Large intestine (tissue), 3 donors: ENCODE measurements at regions not wholly inside any gene's neighbourhood (a gene's known extent, or its start where the extent isn't known, plus 50 kb on each side); places are given as distances from the start of the nearest gene placed in this dataset.
A peak's percentile ranks its signal among the peaks of the same experiment; 100 is the strongest.
"Not testable (repeated sequence)": the region's sequence is repeated elsewhere in the genome, so short reads cannot be mapped to it uniquely, and the experiment has no call there.

ENCODE experiments used
- DNase-seq, 2 donors: peaks; one replicate each; pipeline versions ENCODE4 v3.0.0 to v3.0.0-alpha.2; 2013
- H3K27ac ChIP-seq: one replicate; pipeline ENCODE4 v1.5.1; 2013; ENCODE audit warnings: low read length
- H3K27me3 ChIP-seq: 2 replicates; pipeline ENCODE4 v1.6.1; 2013; ENCODE audit warnings: low read length; ENCODE audit not compliant: control insufficient read depth, insufficient read depth
- H3K36me3 ChIP-seq: 2 replicates; pipeline ENCODE4 v1.6.1; 2013; ENCODE audit warnings: low read length; ENCODE audit not compliant: control insufficient read depth, insufficient read depth
- H3K4me1 ChIP-seq: one replicate; pipeline ENCODE4 v1.6.1; 2013; ENCODE audit warnings: low read length; ENCODE audit not compliant: control insufficient read depth, insufficient read depth
- H3K4me3 ChIP-seq: one replicate; pipeline ENCODE4 v1.5.1; 2013; ENCODE audit warnings: low read length
- H3K9me3 ChIP-seq: one replicate; pipeline ENCODE4 v1.6.1; 2013; ENCODE audit warnings: mild to moderate bottlenecking, low read depth, low read length, moderate library complexity; ENCODE audit not compliant: control insufficient read depth
- WGBS: methylation state at CpG from one replicate; pipeline ENCODE4 v1.1.5; 2013; ENCODE audit warnings: low lambda C conversion rate; ENCODE audit not compliant: insufficient coverage; 5-methylcytosine and 5-hydroxymethylcytosine counted together

- no peaks in the 10 kb centered on the region for H3K9me3 ChIP-seq
- no peak for DNase-seq
- no peaks in the 10 kb centered on the region for H3K36me3 ChIP-seq
- H3K4me1 ChIP-seq = no peaks in the 10 kb centered on the region
- no peaks in the 10 kb centered on the region for H3K27me3 ChIP-seq
- 76% methylated on average over 3 of the region's 4 CpGs for WGBS
- no peak overlapping the region for H3K27ac ChIP-seq
- no peak overlapping the region for H3K4me3 ChIP-seq
Observed at GRCh38 chr18:2218101-2218500, 353.2 kb downstream of the METTL4 start.

- no peak for DNase-seq
- no peaks in the 10 kb centered on the region for H3K9me3 ChIP-seq
- no peak overlapping the region for H3K27ac ChIP-seq
- no CpG with 5 or more reads among the region's 3 CpGs for WGBS
- no peaks in the 10 kb centered on the region for H3K36me3 ChIP-seq
- H3K4me1 ChIP-seq = no peaks in the 10 kb centered on the region
- H3K27me3 ChIP-seq = no peaks in the 10 kb centered on the region
- no peak overlapping the region for H3K4me3 ChIP-seq
Observed at GRCh38 chr18:2219706-2220105, 351.6 kb downstream of the METTL4 start.

- Histone ChIP-seq H3K27ac (peak overlapping the region; percentile 32), H3K4me1 (no peaks in the 10 kb centered on the region), H3K4me3 (no peak overlapping the region), H3K36me3 (no peaks in the 10 kb centered on the region), H3K9me3 (no peaks in the 10 kb centered on the region), H3K27me3 (no peaks in the 10 kb centered on the region)
- DNase-seq = peak; percentile 62 to 70
- 73% methylated on average over 3 of the region's 5 CpGs for WGBS
Observed at GRCh38 chr18:2222270-2223185, 348.8 kb downstream of the METTL4 start.

GRCh38 chr18:2223449-2223848, 347.9 kb downstream of the METTL4 start:
- no peak overlapping the region for H3K27ac ChIP-seq
- H3K9me3 ChIP-seq = no peaks in the 10 kb centered on the region
- H3K36me3 ChIP-seq = no peaks in the 10 kb centered on the region
- H3K4me3 ChIP-seq = no peak overlapping the region
- no CpG with 5 or more reads among the region's 5 CpGs for WGBS
- peak in 1 of 2 donors; percentile 8 for DNase-seq
- H3K27me3 ChIP-seq = no peaks in the 10 kb centered on the region
- no peaks in the 10 kb centered on the region for H3K4me1 ChIP-seq

- H3K4me3 ChIP-seq = no peak overlapping the region
- no peaks in the 10 kb centered on the region for H3K9me3 ChIP-seq
- H3K4me1 ChIP-seq = no peaks in the 10 kb centered on the region
- no peak overlapping the region for H3K27ac ChIP-seq
- WGBS = 41% methylated on average over 2 of the region's 2 CpGs
- DNase-seq = peak in 1 of 2 donors; percentile 9
- no peaks in the 10 kb centered on the region for H3K36me3 ChIP-seq
- H3K27me3 ChIP-seq = no peaks in the 10 kb centered on the region
Observed at GRCh38 chr18:2223849-2224248, 347.5 kb downstream of the METTL4 start.

GRCh38 chr18:2236232-2236631, 335.1 kb downstream of the METTL4 start:
- Histone ChIP-seq H3K27me3 (peaks cover 11% of the 10 kb centered on the region), H3K9me3 (no peaks in the 10 kb centered on the region), H3K4me3 (no peak overlapping the region), H3K4me1 (no peaks in the 10 kb centered on the region), H3K27ac (no peak overlapping the region), H3K36me3 (no peaks in the 10 kb centered on the region)
- WGBS = no CpG with 5 or more reads among the region's 2 CpGs
- no peak for DNase-seq

- 20% methylated on average over 1 of the region's 7 CpGs for WGBS
- Histone ChIP-seq H3K4me3 (no peak overlapping the region), H3K9me3 (no peaks in the 10 kb centered on the region), H3K27ac (no peak overlapping the region), H3K36me3 (no peaks in the 10 kb centered on the region), H3K4me1 (no peaks in the 10 kb centered on the region), H3K27me3 (peaks cover 11% of the 10 kb centered on the region)
- DNase-seq = no peak
Observed at GRCh38 chr18:2237706-2238105, 333.6 kb downstream of the METTL4 start.

- Histone ChIP-seq H3K4me1 (no peaks in the 10 kb centered on the region), H3K27me3 (peaks cover 11% of the 10 kb centered on the region), H3K36me3 (no peaks in the 10 kb centered on the region), H3K27ac (no peak overlapping the region), H3K4me3 (no peak overlapping the region), H3K9me3 (no peaks in the 10 kb centered on the region)
- no CpG with 5 or more reads among the region's 4 CpGs for WGBS
- DNase-seq = no peak
Observed at GRCh38 chr18:2240311-2240705, 331.0 kb downstream of the METTL4 start.

GRCh38 chr18:2244641-2245040, 326.7 kb downstream of the METTL4 start:
- Histone ChIP-seq H3K4me1 (no peaks in the 10 kb centered on the region), H3K27ac (no peak overlapping the region), H3K36me3 (no peaks in the 10 kb centered on the region), H3K9me3 (no peaks in the 10 kb centered on the region), H3K4me3 (no peak overlapping the region), H3K27me3 (no peaks in the 10 kb centered on the region)
- DNase-seq = no peak

GRCh38 chr18:2247101-2247500, 324.2 kb downstream of the METTL4 start:
- not testable (repeated sequence) for H3K27ac ChIP-seq, H3K4me3 ChIP-seq, H3K27me3 ChIP-seq, H3K9me3 ChIP-seq, H3K4me1 ChIP-seq, H3K36me3 ChIP-seq, DNase-seq
- WGBS = no CpG with 5 or more reads among the region's 19 CpGs

- Histone ChIP-seq H3K4me1 (no peaks in the 10 kb centered on the region), H3K27me3 (no peaks in the 10 kb centered on the region), H3K4me3 (no peak overlapping the region), H3K9me3 (no peaks in the 10 kb centered on the region), H3K27ac (no peak overlapping the region), H3K36me3 (no peaks in the 10 kb centered on the region)
- no CpG with 5 or more reads among the region's 3 CpGs for WGBS
- no peak for DNase-seq
Observed at GRCh38 chr18:2254977-2255376, 316.3 kb downstream of the METTL4 start.
